ENCODE measurements at regions not wholly inside any gene's neighbourhood (a gene's known extent, or its start where the extent isn't known, plus 50 kb on each side); places are given as distances from the start of the nearest gene placed in this dataset.

DNA sequence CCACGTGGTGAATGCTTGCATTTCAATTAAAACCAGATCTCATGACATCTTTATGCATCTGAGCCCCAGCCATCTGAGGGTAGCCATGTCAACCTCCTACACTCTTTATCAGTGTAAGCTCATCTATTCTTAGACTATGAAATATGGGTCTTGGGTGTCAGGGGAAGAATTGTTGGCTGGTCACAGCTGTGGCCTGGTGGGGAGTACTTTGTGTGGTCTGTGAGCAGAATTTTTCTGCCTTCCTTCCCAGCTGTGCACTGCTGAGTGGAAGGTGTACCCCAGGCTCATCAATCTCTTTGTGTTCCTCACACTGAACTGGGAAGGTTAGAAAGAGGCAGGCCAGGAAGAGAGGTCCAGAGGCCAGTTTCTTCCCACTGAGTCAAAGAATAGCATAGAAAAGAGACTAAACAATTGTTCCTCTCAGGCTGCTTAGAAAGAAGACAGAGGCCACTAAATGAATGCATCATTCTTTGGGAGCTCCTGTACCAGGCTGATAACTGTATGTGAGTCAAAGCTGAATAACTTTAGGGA, 202.7 kb upstream of the RGMB start:
- Histone ChIP-seq H3K4me2 (ENCODE audit: insufficient read depth in 1 of 2, low read depth in 2 of 2, low read length in 2 of 2) (no peak overlapping the region), H3K79me1 (ENCODE audit: low read depth, low read length) (no peaks in the 10 kb centered on the region), H3K27me3 (replicated peaks in 1 of 4; ENCODE audit: control insufficient read depth in 3 of 4, extremely low read depth in 1 of 4, insufficient read depth in 3 of 4, low read length in 3 of 4) (no peaks in the 10 kb centered on the region), H4K8ac (ENCODE audit: extremely low read depth, insufficient read depth, low read length) (no peak overlapping the region), H3K9ac (replicated peaks in 1 of 4; ENCODE audit: extremely low read depth in 1 of 4, low read depth in 3 of 4, low read length in 3 of 4) (no peak overlapping the region), H3K36me3 (ENCODE audit: control insufficient read depth in 2 of 4, insufficient read depth in 4 of 4, low read length in 3 of 4) (no peaks in the 10 kb centered on the region), H3K4ac (replicated peaks; ENCODE audit: insufficient read length, low read depth, low read length) (no peak overlapping the region), H3K14ac (ENCODE audit: insufficient read length) (no peak overlapping the region), H2BK20ac (ENCODE audit: low read length) (no peak overlapping the region), H3K9me3 (ENCODE audit: insufficient read depth in 2 of 2, low read depth in 1 of 2, low read length in 1 of 2) (no peaks in the 10 kb centered on the region), H4K20me1 (replicated peaks in 1 of 2; ENCODE audit: control insufficient read depth in 1 of 2, insufficient read depth in 2 of 2, low read length in 2 of 2) (no peaks in the 10 kb centered on the region), H2BK15ac (ENCODE audit: low read length) (no peak overlapping the region), H2AFZ (ENCODE audit: low read length) (no peak overlapping the region; the same call in 1 of the 2 replicates), H2BK120ac (replicated peaks; ENCODE audit: low read depth, low read length) (no peak overlapping the region), H4K91ac (replicated peaks; ENCODE audit: insufficient read length, low read length) (no peak overlapping the region), H2AK5ac (ENCODE audit: low read depth, low read length) (no peak overlapping the region), H2BK5ac (ENCODE audit: low read depth, low read length) (no peak overlapping the region), H3K27ac (ENCODE audit: low read depth, low read length) (no peak overlapping the region), H3K23ac (ENCODE audit: insufficient read length) (no peak overlapping the region), H4K5ac (ENCODE audit: insufficient read length, low read depth, low read length) (no peak overlapping the region), H3K79me2 (ENCODE audit: control insufficient read depth in 1 of 2, insufficient read depth in 2 of 2, low read length in 2 of 2) (no peaks in the 10 kb centered on the region), H2BK12ac (ENCODE audit: low read depth, low read length) (no peak overlapping the region), H3K4me3 (ENCODE audit: extremely low read depth in 1 of 4, insufficient read depth in 2 of 4, low read depth in 3 of 4, low read length in 4 of 4) (no peak overlapping the region), H3K18ac (ENCODE audit: extremely low read depth, low read length) (no peak overlapping the region), H3K23me2 (ENCODE audit: low read depth, low read length) (no peaks in the 10 kb centered on the region), H3K4me1 (replicated peaks in 1 of 4; ENCODE audit: control insufficient read depth in 3 of 4, insufficient read depth in 4 of 4, low read length in 3 of 4) (no peaks in the 10 kb centered on the region), H3K56ac (replicated peaks; ENCODE audit: insufficient read length, low read depth, low read length) (no peak overlapping the region)
- WGBS, 2 experiments (ENCODE audit: extremely low coverage in 1 of 2, insufficient coverage in 1 of 2, insufficient read length in 1 of 2, insufficient replicate concordance in 2 of 2, low coverage in 1 of 2, low lambda C conversion rate in 2 of 2, missing lambda C conversion rate in 1 of 2), result 80% methylated on average over 1 of the region's 1 CpG; no CpG with 5 or more reads in 1 of the 2 experiments
- ChIA-PET CTCF (ENCODE audit: partially characterized antibody) (interaction anchor here (0.8 to 1.0 kb wide), 2 partner anchors 11 to 13 kb away, joined by 3 read pairs; no protein-coding TSS in a partner anchor), POLR2A (ENCODE audit: partially characterized antibody) (no interaction called here)
- DNase-seq (ENCODE audit: low read depth in 1 of 2, low spot score in 2 of 2) (no peak), FAIRE-seq (no peak)
- TF ChIP-seq CTBP2 (IDR thresholded peaks at IDR 0.05; ENCODE audit: borderline replicate concordance, insufficient read depth, insufficient read length, low read length) (no peak), TAF1 (IDR thresholded peaks at IDR 0.05; ENCODE audit: low read depth, low read length) (no peak), BCL11A (IDR thresholded peaks at IDR 0.05; ENCODE audit: low read depth in 2 of 2, low read length in 2 of 2) (no peak), TEAD4 (IDR thresholded peaks at IDR 0.05; ENCODE audit: low read depth, low read length) (no peak), RFX5 (IDR thresholded peaks at IDR 0.05; ENCODE audit: borderline replicate concordance, low read depth, low read length) (no peak), NRF1 (IDR thresholded peaks at IDR 0.05; ENCODE audit: low read depth, low read length) (no peak), HDAC2 (IDR thresholded peaks at IDR 0.05; ENCODE audit: borderline replicate concordance in 1 of 2, low read depth in 2 of 2, low read length in 2 of 2) (no peak), KDM1A (IDR thresholded peaks at IDR 0.05; ENCODE audit: borderline replicate concordance, low read length) (no peak), SP2 (IDR thresholded peaks at IDR 0.05; ENCODE audit: low read length) (no peak), SP4 (IDR thresholded peaks at IDR 0.05; ENCODE audit: low read length) (no peak)

Data from H1 (cell line).